ENCODE measurements at regions not wholly inside any gene's neighbourhood (a gene's known extent, or its start where the extent isn't known, plus 50 kb on each side); places are given as distances from the start of the nearest gene placed in this dataset.

GRCh38 chr9:89740722-89741121 lies 135.9 kb downstream of the GADD45G start:
- TF ChIP-seq CTCF (IDR thresholded peaks at IDR 0.05) (no peak), MAX (IDR thresholded peaks at IDR 0.05; ENCODE audit: low read depth) (no peak), SMC3 (IDR thresholded peaks at IDR 0.05; ENCODE audit: low read depth, low read length) (no peak)

Data from SK-N-SH (cell line).